GM23338 (cell line): ENCODE measurements at regions not wholly inside any gene's neighbourhood (a gene's known extent, or its start where the extent isn't known, plus 50 kb on each side); places are given as distances from the start of the nearest gene placed in this dataset.

ENCODE experiments used
- EZH2phosphoT487 ChIP-seq: fragments of 200-600 bp; sonication (generic); IDR thresholded peaks from one replicate; pipeline ENCODE4 v1.8.1; 2018; ENCODE audit warnings: antibody characterized with exemption; ENCODE audit not compliant: unreplicated experiment
- POLR2AphosphoS5 ChIP-seq: IDR thresholded peaks from 2 replicates; pipeline ENCODE4 v1.6.1; 2016; ENCODE audit warnings: antibody characterized with exemption, low read depth
- TF ChIP-seq, protein P1 (sequence below), 2 experiments: fragments of 200-600 bp in 1 of 2; sonication (generic) in 1 of 2; conservative IDR thresholded peaks; 2 replicates each; pipeline versions ENCODE4 v1.5.1 to v1.6.1; 2016 to 2017; ENCODE audit warnings: antibody characterized with exemption in 2 of 2, low read depth in 2 of 2, mild to moderate bottlenecking in 2 of 2, moderate library complexity in 1 of 2
- TF ChIP-seq, protein P2 (sequence below): IDR thresholded peaks from one replicate; pipeline ENCODE4 v1.6.1; 2018; ENCODE audit warnings: antibody characterized with exemption; ENCODE audit not compliant: unreplicated experiment

DNA sequence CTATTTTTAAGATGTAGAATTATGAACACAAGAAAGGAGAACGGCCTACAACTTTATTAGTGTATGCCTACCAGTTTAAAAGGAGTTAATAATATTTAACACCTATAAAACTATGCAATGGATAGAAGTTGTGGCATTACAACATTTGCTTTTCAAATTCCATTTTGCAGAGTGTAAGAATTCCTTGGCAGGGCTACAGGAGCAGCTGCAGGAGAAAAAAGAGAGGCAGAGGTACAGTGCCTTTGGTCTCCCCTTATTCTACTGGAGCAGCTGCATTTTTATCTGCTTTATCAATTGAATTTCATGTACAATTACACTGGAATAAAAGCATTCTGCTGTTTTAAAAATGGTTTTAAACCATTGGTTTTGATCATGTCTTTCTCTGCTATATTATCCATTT lies 145.7 kb upstream of the KCNH8 start:
- TF ChIP-seq, protein P1, sequence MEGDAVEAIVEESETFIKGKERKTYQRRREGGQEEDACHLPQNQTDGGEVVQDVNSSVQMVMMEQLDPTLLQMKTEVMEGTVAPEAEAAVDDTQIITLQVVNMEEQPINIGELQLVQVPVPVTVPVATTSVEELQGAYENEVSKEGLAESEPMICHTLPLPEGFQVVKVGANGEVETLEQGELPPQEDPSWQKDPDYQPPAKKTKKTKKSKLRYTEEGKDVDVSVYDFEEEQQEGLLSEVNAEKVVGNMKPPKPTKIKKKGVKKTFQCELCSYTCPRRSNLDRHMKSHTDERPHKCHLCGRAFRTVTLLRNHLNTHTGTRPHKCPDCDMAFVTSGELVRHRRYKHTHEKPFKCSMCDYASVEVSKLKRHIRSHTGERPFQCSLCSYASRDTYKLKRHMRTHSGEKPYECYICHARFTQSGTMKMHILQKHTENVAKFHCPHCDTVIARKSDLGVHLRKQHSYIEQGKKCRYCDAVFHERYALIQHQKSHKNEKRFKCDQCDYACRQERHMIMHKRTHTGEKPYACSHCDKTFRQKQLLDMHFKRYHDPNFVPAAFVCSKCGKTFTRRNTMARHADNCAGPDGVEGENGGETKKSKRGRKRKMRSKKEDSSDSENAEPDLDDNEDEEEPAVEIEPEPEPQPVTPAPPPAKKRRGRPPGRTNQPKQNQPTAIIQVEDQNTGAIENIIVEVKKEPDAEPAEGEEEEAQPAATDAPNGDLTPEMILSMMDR (conservative IDR thresholded peaks at IDR 0.05; ENCODE audit: low read depth in 2 of 2), result no peak
- TF ChIP-seq EZH2phosphoT487 (no peak), POLR2AphosphoS5 (no peak)
- TF ChIP-seq, protein P2, sequence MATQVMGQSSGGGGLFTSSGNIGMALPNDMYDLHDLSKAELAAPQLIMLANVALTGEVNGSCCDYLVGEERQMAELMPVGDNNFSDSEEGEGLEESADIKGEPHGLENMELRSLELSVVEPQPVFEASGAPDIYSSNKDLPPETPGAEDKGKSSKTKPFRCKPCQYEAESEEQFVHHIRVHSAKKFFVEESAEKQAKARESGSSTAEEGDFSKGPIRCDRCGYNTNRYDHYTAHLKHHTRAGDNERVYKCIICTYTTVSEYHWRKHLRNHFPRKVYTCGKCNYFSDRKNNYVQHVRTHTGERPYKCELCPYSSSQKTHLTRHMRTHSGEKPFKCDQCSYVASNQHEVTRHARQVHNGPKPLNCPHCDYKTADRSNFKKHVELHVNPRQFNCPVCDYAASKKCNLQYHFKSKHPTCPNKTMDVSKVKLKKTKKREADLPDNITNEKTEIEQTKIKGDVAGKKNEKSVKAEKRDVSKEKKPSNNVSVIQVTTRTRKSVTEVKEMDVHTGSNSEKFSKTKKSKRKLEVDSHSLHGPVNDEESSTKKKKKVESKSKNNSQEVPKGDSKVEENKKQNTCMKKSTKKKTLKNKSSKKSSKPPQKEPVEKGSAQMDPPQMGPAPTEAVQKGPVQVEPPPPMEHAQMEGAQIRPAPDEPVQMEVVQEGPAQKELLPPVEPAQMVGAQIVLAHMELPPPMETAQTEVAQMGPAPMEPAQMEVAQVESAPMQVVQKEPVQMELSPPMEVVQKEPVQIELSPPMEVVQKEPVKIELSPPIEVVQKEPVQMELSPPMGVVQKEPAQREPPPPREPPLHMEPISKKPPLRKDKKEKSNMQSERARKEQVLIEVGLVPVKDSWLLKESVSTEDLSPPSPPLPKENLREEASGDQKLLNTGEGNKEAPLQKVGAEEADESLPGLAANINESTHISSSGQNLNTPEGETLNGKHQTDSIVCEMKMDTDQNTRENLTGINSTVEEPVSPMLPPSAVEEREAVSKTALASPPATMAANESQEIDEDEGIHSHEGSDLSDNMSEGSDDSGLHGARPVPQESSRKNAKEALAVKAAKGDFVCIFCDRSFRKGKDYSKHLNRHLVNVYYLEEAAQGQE, result no peak
